Islet precursor cell (in vitro differentiated cells): ENCODE measurements at regions not wholly inside any gene's neighbourhood (a gene's known extent, or its start where the extent isn't known, plus 50 kb on each side); places are given as distances from the start of the nearest gene placed in this dataset.
"Not testable (repeated sequence)": the region's sequence is repeated elsewhere in the genome, so short reads cannot be mapped to it uniquely, and the experiment has no call there.

Experiments used
- DNase-seq: peaks from one replicate; pipeline ENCODE4 v3.0.0-alpha.2; 2018

- no peak for DNase-seq
Measured at GRCh38 chr10:4633186-4633585, 192.8 kb upstream of the AKR1E2 start.

GRCh38 chr10:4632757-4633156, 193.2 kb upstream of the AKR1E2 start:
- DNase-seq = no peak

- no peak for DNase-seq
Measured at GRCh38 chr10:4626919-4627318, 199.1 kb upstream of the AKR1E2 start.

DNA sequence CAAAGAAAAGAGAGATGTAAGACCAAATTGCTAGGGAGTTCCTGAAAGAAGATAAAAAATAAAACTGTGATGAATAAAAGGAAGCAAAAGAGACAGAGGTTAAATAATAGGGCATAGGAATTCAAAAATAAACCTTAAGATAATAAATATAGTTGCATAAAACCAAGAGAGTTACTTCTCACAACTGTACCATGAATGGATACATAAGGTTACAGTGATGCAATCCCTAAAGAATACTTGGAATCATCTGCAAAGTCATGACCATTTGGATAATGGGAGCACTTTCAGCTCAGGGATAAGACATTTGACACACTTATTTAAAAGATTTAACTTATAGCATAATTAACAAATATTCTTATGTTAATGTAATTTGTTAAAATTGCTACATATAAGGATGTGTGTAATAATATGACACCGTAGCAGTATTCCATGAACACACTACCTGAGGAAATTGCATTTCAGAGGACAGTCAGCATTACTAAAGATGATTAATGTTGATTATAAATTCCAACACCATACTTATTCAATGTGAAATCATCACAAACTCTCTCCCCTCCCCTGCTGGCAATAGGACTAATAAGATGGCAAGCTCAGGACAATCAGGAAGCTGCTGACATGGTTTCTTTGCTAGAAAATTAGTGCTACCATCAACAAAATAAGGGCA, 202.1 kb upstream of the AKR1E2 start:
- DNase-seq = no peak

GRCh38 chr10:4623200-4623599, 202.8 kb upstream of the AKR1E2 start:
- no peak for DNase-seq

GRCh38 chr10:4622384-4622783, 203.6 kb upstream of the AKR1E2 start:
- no peak for DNase-seq

GRCh38 chr10:4617589-4617988, 208.4 kb upstream of the AKR1E2 start:
- DNase-seq = no peak

GRCh38 chr10:4615042-4615441, 211.0 kb upstream of the AKR1E2 start:
- no peak for DNase-seq

GRCh38 chr10:4609251-4609650, 216.8 kb upstream of the AKR1E2 start:
- no peak for DNase-seq

GRCh38 chr10:4607681-4608080, 218.3 kb upstream of the AKR1E2 start:
- no peak for DNase-seq

DNA sequence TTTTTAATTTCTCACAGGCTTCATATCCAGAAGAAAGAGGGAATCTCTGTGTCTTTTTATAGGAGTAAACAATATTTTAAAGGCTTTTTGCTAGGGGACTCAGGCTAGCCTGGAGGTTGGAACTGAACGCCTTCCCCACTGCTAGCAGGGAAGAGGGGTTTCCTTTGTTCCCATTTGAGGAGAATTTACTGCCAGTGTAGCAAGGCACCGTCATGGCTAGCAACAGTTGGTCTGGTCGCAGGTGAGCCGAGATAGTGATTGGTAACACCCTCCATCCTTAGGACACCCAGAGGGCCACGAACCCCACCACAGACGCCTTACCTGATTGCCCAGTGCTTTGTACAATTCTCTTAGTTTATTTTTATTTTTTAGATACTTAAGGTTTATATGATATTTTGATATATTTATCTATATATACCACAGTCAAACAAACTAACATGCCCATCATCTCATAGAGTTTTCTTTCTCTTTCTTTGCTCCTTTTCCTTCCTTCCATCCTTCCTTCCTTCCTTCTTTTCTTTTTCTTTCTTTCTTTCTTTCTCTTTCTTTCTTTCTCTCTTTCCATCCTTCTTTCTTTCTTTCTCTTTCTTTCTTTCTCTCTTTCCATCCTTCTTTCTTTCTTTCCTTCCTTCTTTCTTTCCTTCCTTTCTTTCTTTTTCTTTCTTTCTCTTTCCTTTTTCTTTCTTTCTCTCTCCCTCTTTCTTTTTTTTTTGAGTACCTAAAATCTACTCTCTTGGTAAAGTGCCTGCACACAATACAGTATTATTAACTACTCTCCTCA, 219.0 kb upstream of the AKR1E2 start:
- DNase-seq = no peak

DNA sequence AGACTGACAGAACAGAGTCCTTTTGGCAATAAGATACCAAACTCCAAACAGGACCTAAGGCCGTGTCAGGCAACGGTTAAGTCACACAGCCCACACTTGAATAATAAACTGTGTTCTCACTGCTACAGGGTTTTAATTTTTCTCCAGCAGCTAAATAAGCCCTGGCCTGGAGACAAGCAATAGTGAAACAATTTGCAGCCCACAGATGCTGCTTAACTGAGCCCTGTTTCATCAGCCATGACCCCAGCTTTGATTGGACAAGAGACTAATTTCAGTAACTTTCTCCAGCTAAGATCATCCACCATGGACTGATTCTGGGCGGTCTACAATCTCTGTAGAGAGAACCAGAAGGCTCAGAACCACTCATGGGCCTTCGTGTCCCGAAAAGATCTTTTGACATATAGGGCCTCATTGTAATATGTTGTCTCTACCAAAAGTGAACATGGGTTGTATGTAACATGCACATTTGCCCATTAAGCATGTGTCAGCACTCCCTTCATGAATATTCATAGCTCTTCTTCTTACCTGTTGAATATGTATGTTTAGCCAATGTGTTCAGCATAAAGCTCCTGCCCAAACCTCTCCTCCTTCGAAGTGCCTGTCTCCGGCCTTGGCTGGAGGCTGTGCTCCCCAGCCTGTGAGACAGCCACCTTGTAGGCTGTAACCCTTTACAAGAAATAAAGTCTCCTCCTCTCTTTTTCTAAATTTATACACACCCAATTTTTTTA, 223.1 kb upstream of the AKR1E2 start:
- no peak for DNase-seq

- no peak for DNase-seq
Measured at GRCh38 chr10:4599471-4599870, 226.5 kb upstream of the AKR1E2 start.

DNA sequence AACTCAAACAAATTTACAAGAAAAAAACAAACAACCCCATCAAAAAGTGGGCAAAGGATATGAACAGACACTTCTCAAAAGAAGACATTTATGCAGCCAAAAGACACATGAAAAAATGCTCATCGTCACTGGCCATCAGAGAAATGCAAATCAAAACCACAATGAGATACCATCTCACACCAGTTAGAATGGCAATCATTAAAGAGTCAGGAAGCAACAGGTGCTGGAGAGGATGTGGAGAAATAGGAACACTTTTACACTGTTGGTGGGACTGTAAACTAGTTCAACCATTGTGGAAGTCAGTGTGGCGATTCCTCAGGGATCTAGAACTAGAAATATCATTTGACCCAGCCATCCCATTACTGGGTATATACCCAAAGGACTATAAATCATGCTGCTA, 228.1 kb upstream of the AKR1E2 start:
- not testable (repeated sequence) for DNase-seq

GRCh38 chr10:4596951-4597350, 229.1 kb upstream of the AKR1E2 start:
- no peak for DNase-seq

- DNase-seq = no peak
Measured at GRCh38 chr10:4595719-4596319, 230.2 kb upstream of the AKR1E2 start.

- no peak for DNase-seq
Measured at GRCh38 chr10:4590807-4591206, 235.2 kb upstream of the AKR1E2 start.

GRCh38 chr10:4588824-4589223, 237.2 kb upstream of the AKR1E2 start:
- DNase-seq = no peak

GRCh38 chr10:4587466-4587865, 238.5 kb upstream of the AKR1E2 start:
- no peak for DNase-seq

DNA sequence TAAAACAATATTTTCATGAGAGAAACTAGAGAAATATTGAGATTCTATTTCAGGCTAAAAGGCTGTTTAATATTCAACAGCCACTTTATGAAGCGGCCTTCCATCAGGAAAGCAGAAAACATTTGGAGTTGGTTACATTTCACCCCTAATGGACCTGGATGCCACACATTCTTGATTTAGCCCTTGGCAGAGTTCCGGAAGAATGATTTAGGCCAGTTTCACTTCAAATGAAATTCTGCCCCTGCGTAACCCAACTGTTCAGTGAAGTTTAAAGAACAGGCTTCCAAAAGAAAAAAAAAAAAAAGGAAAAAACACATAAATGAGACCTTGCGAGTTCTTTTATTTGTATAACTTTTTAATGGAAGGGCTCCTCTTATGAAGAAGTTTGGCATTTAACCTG, 239.2 kb upstream of the AKR1E2 start:
- DNase-seq = no peak

DNA sequence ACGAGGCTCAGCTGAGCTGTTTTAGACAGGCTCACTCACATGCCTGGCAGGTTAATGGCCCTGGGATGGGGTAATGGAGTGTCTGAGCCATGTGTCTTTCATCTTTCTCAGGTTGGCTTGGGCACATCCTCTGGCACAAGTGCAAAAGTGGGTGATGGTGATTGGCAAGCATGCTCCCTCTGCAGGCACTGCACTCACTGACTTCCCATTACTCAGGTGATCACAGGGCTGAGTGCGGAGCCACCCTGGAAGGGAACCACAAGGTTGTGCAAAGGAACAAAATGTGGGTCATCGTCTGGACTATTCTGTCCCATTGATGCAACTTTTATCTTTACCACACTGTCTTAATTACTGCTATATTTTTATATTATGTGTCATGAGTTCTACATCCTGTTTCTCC, 244.1 kb upstream of the AKR1E2 start:
- DNase-seq = no peak

DNA sequence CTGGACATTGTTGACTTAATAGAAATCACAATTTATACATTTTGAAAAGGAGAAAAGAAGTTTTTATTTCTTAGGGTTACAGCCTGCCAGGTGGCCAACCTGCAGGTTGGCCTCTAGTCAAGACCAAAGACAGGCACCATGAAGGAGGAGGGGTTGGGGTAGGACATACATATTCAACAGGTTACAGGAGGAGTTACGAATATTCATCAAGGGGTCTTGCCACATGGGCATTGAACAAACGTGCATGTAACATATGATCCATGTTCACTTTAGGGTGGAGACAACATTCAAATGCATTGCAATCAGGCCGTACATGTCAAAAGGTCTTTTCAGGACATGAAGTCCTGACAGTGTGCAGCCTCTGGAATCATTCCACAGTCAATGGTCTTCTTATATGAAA, 246.2 kb upstream of the AKR1E2 start:
- DNase-seq = no peak

DNA sequence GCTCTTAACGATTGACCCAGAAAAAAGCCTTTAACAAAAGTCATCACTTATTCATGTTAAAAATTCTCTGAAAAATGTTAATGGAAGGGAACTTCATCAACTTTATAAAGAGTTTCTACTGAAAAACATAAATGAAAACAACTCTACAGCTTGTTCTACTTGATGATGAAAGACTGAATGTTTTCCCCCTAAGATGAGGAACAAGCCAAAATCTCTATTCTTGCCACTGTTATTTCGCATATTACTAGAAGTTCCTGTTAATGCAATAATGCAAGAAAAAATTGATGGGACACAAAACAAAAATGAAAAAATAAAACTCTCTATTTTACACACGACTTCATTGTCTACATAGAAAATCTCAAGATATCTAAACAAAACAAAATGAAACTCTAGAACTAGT, 249.8 kb upstream of the AKR1E2 start:
- no peak for DNase-seq

- DNase-seq = no peak
Measured at GRCh38 chr10:4569151-4569550, 256.9 kb upstream of the AKR1E2 start.
